Right atrium auricular region (tissue), 2 donors: ENCODE measurements at regions not wholly inside any gene's neighbourhood (a gene's known extent, or its start where the extent isn't known, plus 50 kb on each side); places are given as distances from the start of the nearest gene placed in this dataset.

ENCODE experiments used
- DNase-seq: peaks from one replicate; pipeline ENCODE4 v3.0.0-alpha.2; 2019; ENCODE audit warnings: low spot score
- H3K27ac ChIP-seq, 2 donors: fragments of 200-600 bp; sonication (generic); 1 replicate in 1 of 2; 2 replicates in 1 of 2; pipeline ENCODE4 v1.5.1; 2016 to 2019
- H3K27me3 ChIP-seq, 2 donors: fragments of 200-600 bp; sonication (generic); one replicate each; pipeline versions ENCODE4 v1.5.1 to v1.6.0; 2017 to 2019
- H3K36me3 ChIP-seq: fragments of 200-600 bp; sonication (generic); one replicate; pipeline ENCODE4 v1.5.1; 2016
- H3K4me1 ChIP-seq, 2 donors: fragments of 200-600 bp; sonication (generic); one replicate each; pipeline versions ENCODE4 v1.5.1 to v1.6.0; 2017 to 2019
- H3K4me3 ChIP-seq, 2 donors: fragments of 200-600 bp; sonication (generic); 1 replicate in 1 of 2; 2 replicates in 1 of 2; pipeline ENCODE4 v1.5.1; 2017 to 2019; ENCODE audit warnings: mild to moderate bottlenecking in 1 of 2, moderate library complexity in 1 of 2
- H3K9me3 ChIP-seq, 2 donors: fragments of 200-600 bp; sonication (generic); one replicate each; pipeline ENCODE4 v1.5.1; 2019
- CTCF ChIP-seq, 2 donors: fragments of 200-600 bp; sonication (generic); IDR thresholded peaks; one replicate each; pipeline ENCODE4 v1.5.1; 2019; ENCODE audit warnings: antibody characterized with exemption in 2 of 2

- H3K36me3 ChIP-seq: no peaks in the 10 kb centered on the region
- no peak overlapping the region for H3K4me3 ChIP-seq
- H3K4me1 ChIP-seq: no peaks in the 10 kb centered on the region
- no peak for TF ChIP-seq CTCF (IDR thresholded peaks at IDR 0.05)
- no peaks in the 10 kb centered on the region for H3K27me3 ChIP-seq
- H3K9me3 ChIP-seq: no peaks in the 10 kb centered on the region
- DNase-seq: no peak
- no peak overlapping the region for H3K27ac ChIP-seq
These were observed 150.0 kb downstream of the RAP2A start for GRCh38 chr13:97583907-97584497.

GRCh38 chr13:97586941-97587340 lies 153.0 kb downstream of the RAP2A start:
- Histone ChIP-seq H3K4me1 (no peaks in the 10 kb centered on the region), H3K27me3 (no peaks in the 10 kb centered on the region), H3K9me3 (no peaks in the 10 kb centered on the region), H3K36me3 (no peaks in the 10 kb centered on the region), H3K4me3 (no peak overlapping the region), H3K27ac (no peak overlapping the region)
- TF ChIP-seq CTCF (IDR thresholded peaks at IDR 0.05): no peak
- no peak for DNase-seq

DNA sequence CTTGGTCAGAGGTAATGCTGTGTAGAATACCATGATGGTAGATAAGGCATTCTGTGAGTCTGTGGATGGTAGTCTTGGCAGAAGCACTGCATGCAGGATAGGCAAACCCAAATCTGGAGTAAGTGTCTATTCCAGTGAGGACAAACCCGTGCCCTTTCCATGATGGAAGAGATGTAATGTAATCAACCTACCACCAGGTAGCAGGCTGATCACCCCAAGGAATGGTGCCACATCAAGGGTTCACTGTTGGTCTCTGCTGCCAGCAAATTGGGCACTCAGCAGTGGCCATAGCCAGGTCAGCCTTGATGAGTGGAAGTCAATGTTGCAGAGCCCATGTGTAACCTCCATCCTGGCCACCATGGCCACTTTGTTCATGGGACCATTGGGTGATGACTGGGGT lies 155.0 kb downstream of the RAP2A start:
- no peaks in the 10 kb centered on the region for H3K27me3 ChIP-seq

GRCh38 chr13:97600458-97601075 lies 166.6 kb downstream of the RAP2A start:
- H3K27ac ChIP-seq: no peak overlapping the region
- DNase-seq: no peak
- no peak overlapping the region for H3K4me3 ChIP-seq
- no peaks in the 10 kb centered on the region for H3K27me3 ChIP-seq
- H3K9me3 ChIP-seq: peaks cover 0 to 16% of the 10 kb centered on the region in 2 donors
- H3K4me1 ChIP-seq: no peaks in the 10 kb centered on the region
- no peaks in the 10 kb centered on the region for H3K36me3 ChIP-seq
- no peak for TF ChIP-seq CTCF (IDR thresholded peaks at IDR 0.05)

More for the DNA sequence above, 155.0 kb downstream of the RAP2A start:
- no peak for DNase-seq
- Histone ChIP-seq H3K36me3 (no peaks in the 10 kb centered on the region), H3K4me1 (no peaks in the 10 kb centered on the region), H3K9me3 (no peaks in the 10 kb centered on the region), H3K27ac (no peak overlapping the region), H3K4me3 (no peak overlapping the region)
- TF ChIP-seq CTCF (IDR thresholded peaks at IDR 0.05): no peak

DNA sequence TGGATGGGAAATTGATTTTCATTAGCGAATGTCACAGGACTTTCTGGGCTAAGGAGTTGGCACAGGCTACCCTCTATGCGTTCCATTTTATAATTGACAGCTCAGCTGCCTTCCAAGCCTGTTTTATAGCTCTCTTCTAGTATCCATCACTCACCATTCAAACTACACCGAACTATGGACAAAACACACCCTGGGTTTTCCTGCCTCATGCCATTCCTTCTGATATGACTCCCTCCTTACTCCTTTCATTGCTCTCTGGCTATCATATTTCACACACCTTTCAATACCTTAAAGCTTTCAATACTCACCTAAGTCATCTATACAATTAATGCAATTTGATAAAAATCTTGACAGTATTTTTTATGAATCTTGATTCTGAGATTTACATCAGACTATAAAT lies 181.3 kb downstream of the RAP2A start:
- TF ChIP-seq CTCF (IDR thresholded peaks at IDR 0.05): no peak
- no peaks in the 10 kb centered on the region for H3K9me3 ChIP-seq
- no peak overlapping the region for H3K4me3 ChIP-seq
- H3K36me3 ChIP-seq: no peaks in the 10 kb centered on the region
- no peaks in the 10 kb centered on the region for H3K27me3 ChIP-seq
- no peaks in the 10 kb centered on the region for H3K4me1 ChIP-seq
- no peak for DNase-seq
- H3K27ac ChIP-seq: no peak overlapping the region

GRCh38 chr13:97616385-97616784 lies 182.4 kb downstream of the RAP2A start:
- H3K36me3 ChIP-seq: no peaks in the 10 kb centered on the region
- H3K9me3 ChIP-seq: no peaks in the 10 kb centered on the region
- no peaks in the 10 kb centered on the region for H3K27me3 ChIP-seq
- H3K27ac ChIP-seq: no peak overlapping the region
- no peak overlapping the region for H3K4me3 ChIP-seq
- H3K4me1 ChIP-seq: no peaks in the 10 kb centered on the region
- no peak for DNase-seq
- no peak for TF ChIP-seq CTCF (IDR thresholded peaks at IDR 0.05)
